ENCODE measurements at regions not wholly inside any gene's neighbourhood (a gene's known extent, or its start where the extent isn't known, plus 50 kb on each side); places are given as distances from the start of the nearest gene placed in this dataset.
A peak's percentile ranks its signal among the peaks of the same experiment; 100 is the strongest.

GRCh38 chr2:64937687-64938491, 51.3 kb upstream of the SLC1A4 start:
- ChIA-PET CTCF (ENCODE audit: low intra/inter-chr PET ratio, low total read pairs) (no interaction called here), POLR2A (interaction anchor here (1.0 to 1.6 kb wide), 3 partner anchors 15 to 118 kb away, joined by 4 to 7 read pairs (median 5); partner anchors contain the start of gene CEP68)
- H3K4me3 ChIP-seq (replicated peaks in 1 of 3; ENCODE audit: insufficient read depth in 1 of 3, low read depth in 2 of 3, low read length in 3 of 3), result peak overlapping the region; percentile 22 to 66 (median 46)
- peak overlapping the region; percentile 10; the same call in 1 of the 2 replicates for H3K9ac ChIP-seq (ENCODE audit: insufficient read depth, low read depth, low read length)
- H4K20me1 ChIP-seq (ENCODE audit: insufficient read depth, low read length), result no peaks in the 10 kb centered on the region
- FAIRE-seq (no peak), ATAC-seq (peak; percentile 75), DNase-seq (ENCODE audit: low spot score) (no peak)
- H2AFZ ChIP-seq (ENCODE audit: low read length), result peak overlapping the region; percentile 73
- H3K4me1 ChIP-seq (ENCODE audit: insufficient read depth, low read length), result peaks cover 45% of the 10 kb centered on the region
- H3K9me3 ChIP-seq (ENCODE audit: low read length), result no peaks in the 10 kb centered on the region
- intact Hi-C loops (cut with micrococcal nuclease; ENCODE audit: unreplicated experiment), result no loop called here
- H3K27ac ChIP-seq (ENCODE audit: extremely low read length, insufficient read depth, low read length), result no peak overlapping the region
- peaks cover 0 to 2% of the 10 kb centered on the region in 2 experiments; a peak in 2 of 5 replicates for H3K27me3 ChIP-seq (ENCODE audit: control insufficient read depth in 1 of 2, insufficient read depth in 2 of 2, low read length in 2 of 2)
- in situ Hi-C loops (cut with HindIII; ENCODE audit: extremely low pct_ligation_motif_present, low pct_unique_long_range_greater_than_20kb), result no loop called here
- WGBS (ENCODE audit: low lambda C conversion rate), result 19% methylated on average over 13 of the region's 13 CpGs
- no peaks in the 10 kb centered on the region for H3K36me3 ChIP-seq (replicated peaks in 1 of 2; ENCODE audit: control insufficient read depth in 1 of 2, insufficient read depth in 2 of 2, low read length in 2 of 2)
- no TSS peak for BruUV-seq (replicated peaks)
- H3K79me2 ChIP-seq (ENCODE audit: insufficient read depth, low read length), result no peaks in the 10 kb centered on the region
- H3K4me2 ChIP-seq (ENCODE audit: low read depth, low read length), result peak overlapping the region; percentile 74
- TF ChIP-seq ARID2 (CRISPR knock-in tag; IDR thresholded peaks at IDR 0.05; ENCODE audit: borderline replicate concordance), result no peak
- no peak for TF ChIP-seq ZNF816 (CRISPR knock-in tag; IDR thresholded peaks at IDR 0.05; ENCODE audit: borderline replicate concordance)
- no peak for TF ChIP-seq REPIN1 (CRISPR knock-in tag; IDR thresholded peaks at IDR 0.05; ENCODE audit: borderline replicate concordance, low read depth)
- TF ChIP-seq ZBTB4 (CRISPR knock-in tag; IDR thresholded peaks at IDR 0.05; ENCODE audit: borderline replicate concordance), result no peak
- TF ChIP-seq, protein P1, sequence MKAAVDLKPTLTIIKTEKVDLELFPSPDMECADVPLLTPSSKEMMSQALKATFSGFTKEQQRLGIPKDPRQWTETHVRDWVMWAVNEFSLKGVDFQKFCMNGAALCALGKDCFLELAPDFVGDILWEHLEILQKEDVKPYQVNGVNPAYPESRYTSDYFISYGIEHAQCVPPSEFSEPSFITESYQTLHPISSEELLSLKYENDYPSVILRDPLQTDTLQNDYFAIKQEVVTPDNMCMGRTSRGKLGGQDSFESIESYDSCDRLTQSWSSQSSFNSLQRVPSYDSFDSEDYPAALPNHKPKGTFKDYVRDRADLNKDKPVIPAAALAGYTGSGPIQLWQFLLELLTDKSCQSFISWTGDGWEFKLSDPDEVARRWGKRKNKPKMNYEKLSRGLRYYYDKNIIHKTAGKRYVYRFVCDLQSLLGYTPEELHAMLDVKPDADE (CRISPR knock-in tag; IDR thresholded peaks at IDR 0.05), result no peak
- no peak for TF ChIP-seq GATA4 (IDR thresholded peaks at IDR 0.05; ENCODE audit: borderline replicate concordance, low read depth)
- peak; percentile 98 for TF ChIP-seq HNRNPL (IDR thresholded peaks at IDR 0.05; ENCODE audit: low read depth, low read length)
- TF ChIP-seq ZNF136 (CRISPR knock-in tag; IDR thresholded peaks at IDR 0.05; ENCODE audit: low read depth), result no peak
- no peak for TF ChIP-seq KAT7 (CRISPR knock-in tag; IDR thresholded peaks at IDR 0.05; ENCODE audit: borderline replicate concordance)
- TF ChIP-seq HOXA7 (CRISPR knock-in tag; IDR thresholded peaks at IDR 0.05), result no peak
- 0 out of 2 replicates have a peak, but pooled peaks have one; percentile 13 for TF ChIP-seq ZNF501 (CRISPR knock-in tag; IDR thresholded peaks at IDR 0.05)
- no peak for TF ChIP-seq YY1 (IDR thresholded peaks at IDR 0.05; ENCODE audit: insufficient read depth, insufficient replicate concordance, low read depth, low read length)
- TF ChIP-seq, protein P2, sequence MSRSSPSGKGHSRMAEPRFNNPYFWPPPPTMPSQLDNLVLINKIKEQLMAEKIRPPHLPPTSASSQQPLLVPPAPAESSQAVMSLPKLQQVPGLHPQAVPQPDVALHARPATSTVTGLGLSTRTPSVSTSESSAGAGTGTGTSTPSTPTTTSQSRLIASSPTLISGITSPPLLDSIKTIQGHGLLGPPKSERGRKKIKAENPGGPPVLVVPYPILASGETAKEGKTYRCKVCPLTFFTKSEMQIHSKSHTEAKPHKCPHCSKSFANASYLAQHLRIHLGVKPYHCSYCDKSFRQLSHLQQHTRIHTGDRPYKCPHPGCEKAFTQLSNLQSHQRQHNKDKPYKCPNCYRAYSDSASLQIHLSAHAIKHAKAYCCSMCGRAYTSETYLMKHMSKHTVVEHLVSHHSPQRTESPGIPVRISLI (CRISPR knock-in tag; IDR thresholded peaks at IDR 0.05; ENCODE audit: borderline replicate concordance), result no peak
- no peak for TF ChIP-seq HOXA5 (CRISPR knock-in tag; IDR thresholded peaks at IDR 0.05)
- peak; percentile 86 to 88 for TF ChIP-seq MAFK (conservative IDR thresholded peaks at IDR 0.05 in 1 of 2, IDR thresholded peaks at IDR 0.05 in 1 of 2; ENCODE audit: low read length in 2 of 2)
- peak; percentile 49; the same call in 1 of the 2 replicates for TF ChIP-seq BORCS8-MEF2B (CRISPR knock-in tag; IDR thresholded peaks at IDR 0.05)
- TF ChIP-seq SRY (CRISPR knock-in tag; IDR thresholded peaks at IDR 0.05), result no peak
- 0 out of 2 replicates have a peak, but pooled peaks have one; percentile 37 for TF ChIP-seq IRX3 (CRISPR knock-in tag; IDR thresholded peaks at IDR 0.05; ENCODE audit: borderline replicate concordance, low read depth)
- TF ChIP-seq HNF4A (CRISPR knock-in tag; IDR thresholded peaks at IDR 0.05), result peak; percentile 29; the same call in 1 of the 2 replicates

Data from HepG2 (cell line).